ENCODE measurements at regions not wholly inside any gene's neighbourhood (a gene's known extent, or its start where the extent isn't known, plus 50 kb on each side); places are given as distances from the start of the nearest gene placed in this dataset.

- TF ChIP-seq CTCF (conservative IDR thresholded peaks at IDR 0.05) (no peak), ZFX (IDR thresholded peaks at IDR 0.05) (no peak)
These were observed 423.2 kb downstream of the ATP23 start for GRCh38 chr12:58364389-58365086.

Measured in C4-2B (cell line).